Mesendoderm (in vitro differentiated cells): ENCODE measurements at regions not wholly inside any gene's neighbourhood (a gene's known extent, or its start where the extent isn't known, plus 50 kb on each side); places are given as distances from the start of the nearest gene placed in this dataset.

Experiments
- DNase-seq: peaks from one replicate; pipeline ENCODE4 v3.0.0; 2013
- H2AK5ac ChIP-seq: 2 replicates; pipeline ENCODE4 v1.6.1; 2013; ENCODE audit warnings: low read length, inconsistent platforms
- H2BK120ac ChIP-seq: 2 replicates; pipeline ENCODE4 v1.6.1; 2013; ENCODE audit warnings: low read depth, mild to moderate bottlenecking, low read length, moderate library complexity, mixed read lengths
- H2BK15ac ChIP-seq: replicated peaks from 2 replicates; pipeline ENCODE4 v1.6.1; 2013; ENCODE audit warnings: low read depth, mild to moderate bottlenecking, moderate library complexity
- H2BK5ac ChIP-seq: 2 replicates; pipeline ENCODE4 v1.6.1; 2013; ENCODE audit warnings: low read length, inconsistent platforms
- H3K18ac ChIP-seq: 2 replicates; pipeline ENCODE4 v1.6.1; 2013; ENCODE audit warnings: mild to moderate bottlenecking, low read length, mixed read lengths
- H3K23ac ChIP-seq: one replicate; pipeline ENCODE4 v1.6.1; 2013; ENCODE audit warnings: low read length
- H3K27ac ChIP-seq: 2 replicates; pipeline ENCODE4 v1.5.1; 2013; ENCODE audit warnings: low read depth, mild to moderate bottlenecking, inconsistent platforms, low read length, moderate library complexity
- H3K27me3 ChIP-seq: 2 replicates; pipeline ENCODE4 v1.6.1; 2013; ENCODE audit warnings: low read length, control low read depth, mild to moderate bottlenecking, inconsistent platforms; ENCODE audit not compliant: insufficient read depth, poor library complexity
- H3K36me3 ChIP-seq: 2 replicates; pipeline ENCODE4 v1.6.1; 2013; ENCODE audit warnings: low read length, inconsistent platforms; ENCODE audit not compliant: control insufficient read depth, insufficient read depth
- H3K4ac ChIP-seq: one replicate; pipeline ENCODE4 v1.6.1; 2013; ENCODE audit warnings: low read depth, mild to moderate bottlenecking, low read length, moderate library complexity
- H3K4me1 ChIP-seq: 2 replicates; pipeline ENCODE4 v1.6.1; 2013; ENCODE audit warnings: low read depth, low read length, inconsistent platforms; ENCODE audit not compliant: control insufficient read depth
- H3K4me2 ChIP-seq: 2 replicates; pipeline ENCODE4 v1.6.1; 2013; ENCODE audit warnings: low read length
- H3K4me3 ChIP-seq: 2 replicates; pipeline ENCODE4 v1.5.1; 2013; ENCODE audit warnings: mild to moderate bottlenecking, low read length
- H3K56ac ChIP-seq: one replicate; pipeline ENCODE4 v1.6.1; 2013; ENCODE audit warnings: low read length
- H3K79me1 ChIP-seq: 2 replicates; pipeline ENCODE4 v1.6.1; 2013; ENCODE audit warnings: low read length, inconsistent platforms
- H3K79me2 ChIP-seq: 2 replicates; pipeline ENCODE4 v1.6.1; 2013; ENCODE audit warnings: mild to moderate bottlenecking, low read length; ENCODE audit not compliant: control insufficient read depth, insufficient read depth
- H3K9ac ChIP-seq: 2 replicates; pipeline ENCODE4 v1.6.1; 2013; ENCODE audit warnings: low read length, inconsistent platforms
- H4K5ac ChIP-seq: one replicate; pipeline ENCODE4 v1.6.1; 2013; ENCODE audit warnings: low read length
- H4K8ac ChIP-seq: one replicate; pipeline ENCODE4 v1.6.1; 2013; ENCODE audit warnings: low read depth, mild to moderate bottlenecking, control low read depth, low read length, moderate library complexity
- WGBS: extraction: QIAGEN DNeasy Blood & Tissue Kit; methylation state at CpG from one replicate; pipeline ENCODE4 v1.1.7; 2013; ENCODE audit warnings: low lambda C conversion rate, missing lambda C conversion rate; ENCODE audit not compliant: insufficient coverage; ENCODE audit errors: extremely low coverage; 5-methylcytosine and 5-hydroxymethylcytosine counted together

GRCh38 chr13:97131447-97131846 lies 90.7 kb upstream of the MBNL2 start:
- H2AK5ac ChIP-seq = no peak overlapping the region
- no peaks in the 10 kb centered on the region for H3K27me3 ChIP-seq
- H2BK120ac ChIP-seq = no peak overlapping the region
- H3K56ac ChIP-seq = no peak overlapping the region
- WGBS = 100% methylated on average over 1 of the region's 4 CpGs
- H2BK15ac ChIP-seq = no peak overlapping the region
- no peak overlapping the region for H3K27ac ChIP-seq
- no peaks in the 10 kb centered on the region for H3K79me2 ChIP-seq
- H3K4me2 ChIP-seq = no peak overlapping the region
- no peak overlapping the region for H4K8ac ChIP-seq
- no peak overlapping the region for H3K4ac ChIP-seq
- peaks cover 10% of the 10 kb centered on the region for H3K4me1 ChIP-seq
- H2BK5ac ChIP-seq = no peak overlapping the region
- no peaks in the 10 kb centered on the region for H3K79me1 ChIP-seq
- H4K5ac ChIP-seq = no peak overlapping the region
- H3K36me3 ChIP-seq = no peaks in the 10 kb centered on the region
- no peak for DNase-seq
- H3K18ac ChIP-seq = no peak overlapping the region
- H3K4me3 ChIP-seq = no peak overlapping the region
- no peak overlapping the region for H3K9ac ChIP-seq
- no peak overlapping the region for H3K23ac ChIP-seq

DNA sequence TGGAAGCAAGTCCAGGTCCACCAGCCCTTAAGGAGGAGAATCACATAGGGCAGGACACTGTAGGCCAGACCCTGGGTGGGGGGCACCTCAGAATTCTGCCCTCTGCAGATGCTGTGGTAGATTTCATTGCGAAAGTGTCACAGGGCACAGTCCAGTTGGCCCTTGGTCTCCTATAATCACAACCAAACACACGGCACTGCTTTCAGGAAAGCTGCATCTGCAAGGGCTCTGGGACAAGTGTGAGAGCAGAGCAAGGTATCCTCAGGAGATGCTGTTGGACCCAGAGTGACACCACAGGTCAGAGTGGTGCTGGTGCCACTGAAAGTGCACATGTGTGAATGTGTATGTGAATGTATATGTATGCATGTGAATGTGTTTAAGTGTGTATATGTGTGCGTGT lies 88.6 kb upstream of the MBNL2 start:
- H3K4me3 ChIP-seq = no peak overlapping the region
- H3K36me3 ChIP-seq = no peaks in the 10 kb centered on the region
- H2AK5ac ChIP-seq = no peak overlapping the region
- DNase-seq = no peak
- H2BK5ac ChIP-seq = no peak overlapping the region
- H4K8ac ChIP-seq = no peak overlapping the region
- H3K56ac ChIP-seq = no peak overlapping the region
- H4K5ac ChIP-seq = no peak overlapping the region
- WGBS = no CpG with 5 or more reads among the region's 3 CpGs
- H3K27ac ChIP-seq = no peak overlapping the region
- no peak overlapping the region for H3K18ac ChIP-seq
- no peaks in the 10 kb centered on the region for H3K4me1 ChIP-seq
- no peak overlapping the region for H2BK15ac ChIP-seq
- no peak overlapping the region for H3K4ac ChIP-seq
- H2BK120ac ChIP-seq = no peak overlapping the region
- no peak overlapping the region for H3K9ac ChIP-seq
- no peaks in the 10 kb centered on the region for H3K79me2 ChIP-seq
- H3K27me3 ChIP-seq = no peaks in the 10 kb centered on the region
- no peak overlapping the region for H3K4me2 ChIP-seq
- no peak overlapping the region for H3K23ac ChIP-seq
- H3K79me1 ChIP-seq = no peaks in the 10 kb centered on the region

- no peaks in the 10 kb centered on the region for H3K79me1 ChIP-seq
- H3K9ac ChIP-seq = no peak overlapping the region
- H3K27ac ChIP-seq = no peak overlapping the region
- H3K23ac ChIP-seq = no peak overlapping the region
- WGBS = no CpG with 5 or more reads among the region's 3 CpGs
- no peak overlapping the region for H3K4me2 ChIP-seq
- no peaks in the 10 kb centered on the region for H3K79me2 ChIP-seq
- DNase-seq = no peak
- no peak overlapping the region for H3K4me3 ChIP-seq
- no peak overlapping the region for H3K4ac ChIP-seq
- H3K36me3 ChIP-seq = no peaks in the 10 kb centered on the region
- H4K5ac ChIP-seq = no peak overlapping the region
- no peak overlapping the region for H2BK5ac ChIP-seq
- H2BK120ac ChIP-seq = no peak overlapping the region
- no peaks in the 10 kb centered on the region for H3K4me1 ChIP-seq
- H3K56ac ChIP-seq = no peak overlapping the region
- no peaks in the 10 kb centered on the region for H3K27me3 ChIP-seq
- H2BK15ac ChIP-seq = no peak overlapping the region
- H2AK5ac ChIP-seq = no peak overlapping the region
- no peak overlapping the region for H4K8ac ChIP-seq
- H3K18ac ChIP-seq = no peak overlapping the region
Observed at GRCh38 chr13:97133955-97134354, 88.2 kb upstream of the MBNL2 start.

GRCh38 chr13:97134364-97135095 lies 87.6 kb upstream of the MBNL2 start:
- Histone ChIP-seq H3K23ac (no peak overlapping the region), H3K18ac (no peak overlapping the region), H2AK5ac (no peak overlapping the region), H3K27ac (no peak overlapping the region), H3K36me3 (no peaks in the 10 kb centered on the region), H2BK15ac (no peak overlapping the region), H4K8ac (no peak overlapping the region), H3K79me2 (no peaks in the 10 kb centered on the region), H3K56ac (no peak overlapping the region), H3K4me3 (no peak overlapping the region), H4K5ac (no peak overlapping the region), H3K79me1 (no peaks in the 10 kb centered on the region), H3K4me1 (no peaks in the 10 kb centered on the region), H3K9ac (no peak overlapping the region), H2BK120ac (no peak overlapping the region), H3K4ac (no peak overlapping the region), H2BK5ac (no peak overlapping the region), H3K27me3 (no peaks in the 10 kb centered on the region), H3K4me2 (no peak overlapping the region)
- WGBS = no CpG with 5 or more reads among the region's 11 CpGs
- DNase-seq = no peak

GRCh38 chr13:97135883-97136282 lies 86.2 kb upstream of the MBNL2 start:
- Histone ChIP-seq H3K4ac (no peak overlapping the region), H3K56ac (no peak overlapping the region), H3K27me3 (no peaks in the 10 kb centered on the region), H3K79me1 (no peaks in the 10 kb centered on the region), H2AK5ac (no peak overlapping the region), H3K9ac (no peak overlapping the region), H4K5ac (no peak overlapping the region), H4K8ac (no peak overlapping the region), H3K36me3 (no peaks in the 10 kb centered on the region), H2BK15ac (no peak overlapping the region), H3K4me3 (no peak overlapping the region), H3K79me2 (no peaks in the 10 kb centered on the region), H3K4me2 (no peak overlapping the region), H2BK120ac (no peak overlapping the region), H3K4me1 (no peaks in the 10 kb centered on the region), H2BK5ac (no peak overlapping the region), H3K27ac (no peak overlapping the region), H3K18ac (no peak overlapping the region), H3K23ac (no peak overlapping the region)
- no peak for DNase-seq
- WGBS = no CpG with 5 or more reads among the region's 4 CpGs

- Histone ChIP-seq H2AK5ac (no peak overlapping the region), H2BK15ac (no peak overlapping the region), H3K18ac (no peak overlapping the region), H3K4me1 (peaks cover 2% of the 10 kb centered on the region), H3K4me2 (no peak overlapping the region), H3K79me2 (no peaks in the 10 kb centered on the region), H3K9ac (no peak overlapping the region), H2BK5ac (no peak overlapping the region), H2BK120ac (no peak overlapping the region), H3K36me3 (no peaks in the 10 kb centered on the region), H3K27ac (no peak overlapping the region), H4K5ac (no peak overlapping the region), H3K4ac (no peak overlapping the region), H3K56ac (no peak overlapping the region), H4K8ac (no peak overlapping the region), H3K27me3 (no peaks in the 10 kb centered on the region), H3K23ac (no peak overlapping the region), H3K4me3 (no peak overlapping the region), H3K79me1 (no peaks in the 10 kb centered on the region)
- no peak for DNase-seq
- no CpG with 5 or more reads among the region's 3 CpGs for WGBS
Observed at GRCh38 chr13:97136418-97136817, 85.7 kb upstream of the MBNL2 start.
